PC-9 (cell line): ENCODE measurements at regions not wholly inside any gene's neighbourhood (a gene's known extent, or its start where the extent isn't known, plus 50 kb on each side); places are given as distances from the start of the nearest gene placed in this dataset.

Source experiments
- EZH2 ChIP-seq: fragments of 200-600 bp; sonication (generic); IDR thresholded peaks from 2 replicates; pipeline ENCODE4 v1.8.0; 2017; ENCODE audit warnings: antibody characterized with exemption, low read depth
- TF ChIP-seq, protein P1 (sequence below): fragments of 200-600 bp; sonication (generic); conservative IDR thresholded peaks from 2 replicates; pipeline ENCODE4 v1.6.1; 2017; ENCODE audit warnings: mixed run types, antibody characterized with exemption, mild to moderate bottlenecking, moderate library complexity

DNA sequence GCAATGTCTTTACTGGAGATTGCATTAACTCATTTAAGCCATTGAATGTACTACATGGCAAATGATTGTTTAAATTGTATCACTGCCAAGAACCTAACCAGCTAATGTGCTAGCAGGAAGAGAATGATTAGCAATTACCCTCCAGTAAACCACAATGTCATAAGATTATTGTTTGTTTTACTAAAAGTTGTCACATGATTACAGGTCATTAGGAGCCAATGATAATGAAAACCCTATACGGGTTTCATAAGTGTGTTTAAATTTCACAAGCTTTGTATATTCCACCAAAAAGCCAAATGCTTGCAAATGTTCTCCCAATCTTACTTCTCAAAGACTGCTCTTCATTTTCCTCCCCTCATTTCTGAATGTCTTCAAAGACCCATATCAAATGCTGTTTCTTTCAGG, 76.5 kb upstream of the PPP1R3C start:
- TF ChIP-seq, protein P1, sequence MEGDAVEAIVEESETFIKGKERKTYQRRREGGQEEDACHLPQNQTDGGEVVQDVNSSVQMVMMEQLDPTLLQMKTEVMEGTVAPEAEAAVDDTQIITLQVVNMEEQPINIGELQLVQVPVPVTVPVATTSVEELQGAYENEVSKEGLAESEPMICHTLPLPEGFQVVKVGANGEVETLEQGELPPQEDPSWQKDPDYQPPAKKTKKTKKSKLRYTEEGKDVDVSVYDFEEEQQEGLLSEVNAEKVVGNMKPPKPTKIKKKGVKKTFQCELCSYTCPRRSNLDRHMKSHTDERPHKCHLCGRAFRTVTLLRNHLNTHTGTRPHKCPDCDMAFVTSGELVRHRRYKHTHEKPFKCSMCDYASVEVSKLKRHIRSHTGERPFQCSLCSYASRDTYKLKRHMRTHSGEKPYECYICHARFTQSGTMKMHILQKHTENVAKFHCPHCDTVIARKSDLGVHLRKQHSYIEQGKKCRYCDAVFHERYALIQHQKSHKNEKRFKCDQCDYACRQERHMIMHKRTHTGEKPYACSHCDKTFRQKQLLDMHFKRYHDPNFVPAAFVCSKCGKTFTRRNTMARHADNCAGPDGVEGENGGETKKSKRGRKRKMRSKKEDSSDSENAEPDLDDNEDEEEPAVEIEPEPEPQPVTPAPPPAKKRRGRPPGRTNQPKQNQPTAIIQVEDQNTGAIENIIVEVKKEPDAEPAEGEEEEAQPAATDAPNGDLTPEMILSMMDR: no peak
- no peak for TF ChIP-seq EZH2
